ENCODE measurements at regions not wholly inside any gene's neighbourhood (a gene's known extent, or its start where the extent isn't known, plus 50 kb on each side); places are given as distances from the start of the nearest gene placed in this dataset.

DNA sequence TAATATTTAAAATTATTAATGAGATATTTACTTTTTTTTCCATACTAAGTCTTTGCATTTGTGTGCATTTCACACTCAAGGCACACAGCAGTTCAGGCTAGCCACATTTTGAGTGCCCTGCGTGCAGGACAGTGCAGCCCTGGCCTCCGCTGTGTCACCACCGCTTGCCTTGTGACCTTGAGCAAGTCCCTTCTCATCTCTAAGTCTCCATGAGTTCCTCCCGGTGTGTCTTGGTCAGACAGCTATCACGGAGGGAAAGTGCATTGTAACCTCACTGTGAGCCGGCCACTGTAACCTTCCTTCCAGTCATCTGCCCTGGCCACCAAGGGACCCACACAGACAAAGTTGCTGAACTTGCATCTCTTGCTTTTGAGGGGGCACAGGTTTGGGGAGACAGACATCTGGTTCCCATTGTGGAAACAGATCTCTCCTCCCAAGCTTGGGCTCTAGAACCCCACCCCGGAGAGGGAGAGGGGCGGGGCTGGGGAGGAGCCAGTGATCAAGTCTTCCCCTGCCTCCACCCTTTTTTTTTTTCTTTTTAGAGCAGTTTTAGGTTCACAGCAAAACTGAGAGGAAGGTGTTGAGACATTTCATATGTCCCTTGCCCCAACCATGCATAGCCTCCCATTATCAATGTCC is 96.8 kb downstream of the C9orf50 start:
- Histone ChIP-seq H3K36me3 (no peaks in the 10 kb centered on the region), H3K9me3 (no peaks in the 10 kb centered on the region), H3K9ac (ENCODE audit: low read depth in 2 of 2, low read length in 2 of 2) (no peak overlapping the region), H3K27ac (no peak overlapping the region), H3K27me3 (no peaks in the 10 kb centered on the region), H3K4me3 (no peak overlapping the region), H3K4me1 (no peaks in the 10 kb centered on the region)
- TF ChIP-seq, protein P1, sequence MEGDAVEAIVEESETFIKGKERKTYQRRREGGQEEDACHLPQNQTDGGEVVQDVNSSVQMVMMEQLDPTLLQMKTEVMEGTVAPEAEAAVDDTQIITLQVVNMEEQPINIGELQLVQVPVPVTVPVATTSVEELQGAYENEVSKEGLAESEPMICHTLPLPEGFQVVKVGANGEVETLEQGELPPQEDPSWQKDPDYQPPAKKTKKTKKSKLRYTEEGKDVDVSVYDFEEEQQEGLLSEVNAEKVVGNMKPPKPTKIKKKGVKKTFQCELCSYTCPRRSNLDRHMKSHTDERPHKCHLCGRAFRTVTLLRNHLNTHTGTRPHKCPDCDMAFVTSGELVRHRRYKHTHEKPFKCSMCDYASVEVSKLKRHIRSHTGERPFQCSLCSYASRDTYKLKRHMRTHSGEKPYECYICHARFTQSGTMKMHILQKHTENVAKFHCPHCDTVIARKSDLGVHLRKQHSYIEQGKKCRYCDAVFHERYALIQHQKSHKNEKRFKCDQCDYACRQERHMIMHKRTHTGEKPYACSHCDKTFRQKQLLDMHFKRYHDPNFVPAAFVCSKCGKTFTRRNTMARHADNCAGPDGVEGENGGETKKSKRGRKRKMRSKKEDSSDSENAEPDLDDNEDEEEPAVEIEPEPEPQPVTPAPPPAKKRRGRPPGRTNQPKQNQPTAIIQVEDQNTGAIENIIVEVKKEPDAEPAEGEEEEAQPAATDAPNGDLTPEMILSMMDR (IDR thresholded peaks at IDR 0.05) = no peak
- intact Hi-C loops (cut with DNase I) = no loop called here
- DNase-seq = no peak

DNA sequence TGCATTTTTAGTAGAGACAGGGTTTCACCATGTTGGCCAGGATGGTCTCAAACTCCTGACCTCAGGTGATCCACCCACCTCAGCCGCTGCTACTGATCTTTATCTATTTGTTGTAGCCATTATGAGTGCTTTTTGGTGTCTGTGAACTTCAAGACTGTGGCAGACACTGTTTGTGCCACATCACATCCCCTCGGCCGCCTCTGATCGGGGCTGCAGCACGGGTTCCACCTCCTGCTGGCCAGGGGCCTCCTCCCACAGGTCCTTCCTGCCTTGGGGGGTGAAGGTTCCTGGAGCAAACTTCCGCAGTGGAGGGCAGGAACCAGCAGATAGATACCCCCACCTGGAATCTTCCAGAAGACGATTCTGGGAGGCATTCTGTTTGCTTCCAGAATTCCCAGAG is 98.5 kb downstream of the C9orf50 start:
- intact Hi-C loops (cut with DNase I) = no loop called here
- H3K27ac ChIP-seq = no peak overlapping the region
- no peaks in the 10 kb centered on the region for H3K9me3 ChIP-seq
- no peak overlapping the region for H3K9ac ChIP-seq (ENCODE audit: low read depth in 2 of 2, low read length in 2 of 2)
- TF ChIP-seq, protein P1 (IDR thresholded peaks at IDR 0.05) = no peak
- H3K4me3 ChIP-seq = no peak overlapping the region
- no peaks in the 10 kb centered on the region for H3K4me1 ChIP-seq
- DNase-seq = no peak
- no peaks in the 10 kb centered on the region for H3K27me3 ChIP-seq
- H3K36me3 ChIP-seq = no peaks in the 10 kb centered on the region

DNA sequence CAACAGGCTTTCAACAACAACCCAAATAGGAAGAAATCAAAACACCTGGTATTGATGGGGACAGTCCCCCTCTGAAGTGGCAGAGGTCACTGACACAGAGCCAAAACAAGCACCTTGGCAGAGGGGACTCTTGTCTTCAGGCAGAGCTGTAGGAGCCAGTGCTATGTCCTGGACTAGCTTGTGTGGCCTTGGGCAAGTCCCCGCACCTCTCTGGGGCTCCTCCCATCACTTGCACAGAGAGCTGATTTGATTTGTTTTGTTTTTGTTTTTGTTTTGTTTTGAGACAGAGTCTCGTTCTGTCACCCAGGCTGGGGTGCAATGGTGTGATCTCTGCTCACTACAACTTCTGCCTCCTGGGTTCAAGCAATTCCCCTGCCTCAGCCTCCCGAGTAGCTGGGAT is 100.8 kb downstream of the C9orf50 start:
- TF ChIP-seq, protein P1 (IDR thresholded peaks at IDR 0.05) = no peak
- Histone ChIP-seq H3K4me3 (no peak overlapping the region), H3K9me3 (no peaks in the 10 kb centered on the region), H3K27ac (no peak overlapping the region), H3K9ac (ENCODE audit: low read depth in 2 of 2, low read length in 2 of 2) (no peak overlapping the region), H3K27me3 (no peaks in the 10 kb centered on the region), H3K4me1 (no peaks in the 10 kb centered on the region), H3K36me3 (no peaks in the 10 kb centered on the region)
- no peak for DNase-seq
- intact Hi-C loops (cut with DNase I) = no loop called here

DNA sequence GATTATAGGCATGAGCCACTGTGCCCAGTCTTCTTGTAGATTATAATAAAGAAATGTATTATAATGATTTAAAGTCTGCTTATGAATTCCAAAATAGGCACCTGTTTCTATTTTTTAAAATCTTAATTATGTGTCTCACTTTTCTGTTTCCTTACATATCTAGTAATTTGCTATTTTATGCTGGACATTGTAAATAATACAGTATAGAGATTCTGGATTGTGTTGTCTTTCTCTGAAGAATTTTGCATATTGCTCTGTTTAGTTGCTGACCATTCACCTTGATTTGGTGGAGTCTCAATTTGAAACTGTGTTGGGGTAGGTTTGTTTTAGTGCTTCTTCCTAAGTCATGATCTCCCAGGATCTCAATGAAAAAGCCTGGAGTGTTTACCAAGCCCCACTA is 102.8 kb downstream of the C9orf50 start:
- Histone ChIP-seq H3K4me1 (no peaks in the 10 kb centered on the region), H3K27ac (no peak overlapping the region), H3K27me3 (no peaks in the 10 kb centered on the region), H3K4me3 (no peak overlapping the region), H3K9ac (ENCODE audit: low read depth in 2 of 2, low read length in 2 of 2) (no peak overlapping the region), H3K36me3 (no peaks in the 10 kb centered on the region), H3K9me3 (no peaks in the 10 kb centered on the region)
- intact Hi-C loops (cut with DNase I) = no loop called here
- no peak for DNase-seq
- TF ChIP-seq, protein P1 (IDR thresholded peaks at IDR 0.05) = no peak

DNA sequence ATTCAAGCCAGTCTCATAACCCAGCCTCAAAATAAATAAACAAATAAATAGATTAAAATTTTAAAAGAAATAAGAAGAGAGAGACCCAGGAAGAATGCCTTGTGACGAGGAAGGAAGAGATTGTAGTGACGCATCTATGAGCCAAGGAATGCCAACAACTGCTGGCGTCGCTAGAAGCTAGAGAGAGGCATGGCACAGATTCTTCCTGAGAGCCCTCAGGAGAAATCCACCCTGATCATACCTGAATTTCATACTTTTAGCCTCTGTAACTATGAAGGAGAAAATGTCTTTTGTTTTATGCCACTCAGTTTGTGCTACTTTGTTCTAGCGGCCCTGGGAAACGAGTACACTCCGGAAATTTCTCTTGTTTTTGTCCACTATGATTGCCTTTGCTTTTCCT is 103.9 kb downstream of the C9orf50 start:
- TF ChIP-seq, protein P1 (IDR thresholded peaks at IDR 0.05) = no peak
- intact Hi-C loops (cut with DNase I) = no loop called here
- Histone ChIP-seq H3K4me3 (no peak overlapping the region), H3K36me3 (no peaks in the 10 kb centered on the region), H3K27me3 (no peaks in the 10 kb centered on the region), H3K9me3 (no peaks in the 10 kb centered on the region), H3K27ac (no peak overlapping the region), H3K9ac (ENCODE audit: low read depth in 2 of 2, low read length in 2 of 2) (no peak overlapping the region), H3K4me1 (no peaks in the 10 kb centered on the region)
- DNase-seq = no peak

All from colonic mucosa (tissue), 4 donors.